OCI-LY7 (cell line): ENCODE measurements at regions not wholly inside any gene's neighbourhood (a gene's known extent, or its start where the extent isn't known, plus 50 kb on each side); places are given as distances from the start of the nearest gene placed in this dataset.

Experiments used
- EZH2phosphoT487 ChIP-seq: fragments of 200-600 bp; sonication (generic); IDR thresholded peaks from 2 replicates; pipeline ENCODE4 v1.6.1; 2018; ENCODE audit warnings: low read depth, borderline replicate concordance, mild to moderate bottlenecking, mixed run types, antibody characterized with exemption, low read length, moderate library complexity, mixed read lengths
- TF ChIP-seq, protein P1 (sequence below): fragments of 200-600 bp; sonication (generic); conservative IDR thresholded peaks from 2 replicates; pipeline ENCODE4 v1.5.1; 2014; ENCODE audit warnings: mild to moderate bottlenecking, antibody characterized with exemption, low read length, moderate library complexity, mixed read lengths

DNA sequence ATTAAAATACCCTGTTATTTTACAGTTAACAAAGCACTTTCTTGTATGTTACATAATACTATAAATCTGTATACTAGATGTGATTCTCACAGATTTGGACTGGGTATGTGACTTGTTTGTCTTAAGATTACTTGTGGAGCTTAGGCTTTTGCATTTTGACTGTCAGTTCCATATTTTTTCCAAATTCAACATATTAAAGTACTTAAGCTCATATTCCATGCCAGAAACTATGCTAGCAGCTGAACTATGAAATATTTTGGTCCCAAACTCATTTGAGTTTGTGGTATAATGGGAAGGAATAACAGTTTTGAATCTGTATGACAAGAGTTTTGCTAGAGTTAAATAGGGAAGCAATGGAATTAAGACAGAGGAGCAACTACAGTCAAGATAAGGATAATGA, 841.4 kb downstream of the JRKL start:
- TF ChIP-seq, protein P1, sequence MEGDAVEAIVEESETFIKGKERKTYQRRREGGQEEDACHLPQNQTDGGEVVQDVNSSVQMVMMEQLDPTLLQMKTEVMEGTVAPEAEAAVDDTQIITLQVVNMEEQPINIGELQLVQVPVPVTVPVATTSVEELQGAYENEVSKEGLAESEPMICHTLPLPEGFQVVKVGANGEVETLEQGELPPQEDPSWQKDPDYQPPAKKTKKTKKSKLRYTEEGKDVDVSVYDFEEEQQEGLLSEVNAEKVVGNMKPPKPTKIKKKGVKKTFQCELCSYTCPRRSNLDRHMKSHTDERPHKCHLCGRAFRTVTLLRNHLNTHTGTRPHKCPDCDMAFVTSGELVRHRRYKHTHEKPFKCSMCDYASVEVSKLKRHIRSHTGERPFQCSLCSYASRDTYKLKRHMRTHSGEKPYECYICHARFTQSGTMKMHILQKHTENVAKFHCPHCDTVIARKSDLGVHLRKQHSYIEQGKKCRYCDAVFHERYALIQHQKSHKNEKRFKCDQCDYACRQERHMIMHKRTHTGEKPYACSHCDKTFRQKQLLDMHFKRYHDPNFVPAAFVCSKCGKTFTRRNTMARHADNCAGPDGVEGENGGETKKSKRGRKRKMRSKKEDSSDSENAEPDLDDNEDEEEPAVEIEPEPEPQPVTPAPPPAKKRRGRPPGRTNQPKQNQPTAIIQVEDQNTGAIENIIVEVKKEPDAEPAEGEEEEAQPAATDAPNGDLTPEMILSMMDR: no peak
- TF ChIP-seq EZH2phosphoT487: no peak
